ENCODE measurements at regions not wholly inside any gene's neighbourhood (a gene's known extent, or its start where the extent isn't known, plus 50 kb on each side); places are given as distances from the start of the nearest gene placed in this dataset.
"Not testable (repeated sequence)": the region's sequence is repeated elsewhere in the genome, so short reads cannot be mapped to it uniquely, and the experiment has no call there.

GRCh38 chr1:242670019-242670418 is 145.5 kb upstream of the PLD5 start:
- no peak for TF ChIP-seq CTCF (IDR thresholded peaks at IDR 0.05)
- ATAC-seq (ENCODE audit: low FRiP score): no peak
- no peak for DNase-seq (ENCODE audit: low spot score)

GRCh38 chr1:242662886-242663285 is 138.4 kb upstream of the PLD5 start:
- DNase-seq (ENCODE audit: low spot score) (no peak), ATAC-seq (ENCODE audit: low FRiP score) (no peak)
- TF ChIP-seq CTCF (IDR thresholded peaks at IDR 0.05): no peak

GRCh38 chr1:242653772-242654171 is 129.3 kb upstream of the PLD5 start:
- DNase-seq (ENCODE audit: low spot score): not testable (repeated sequence)

GRCh38 chr1:242651817-242652216 is 127.3 kb upstream of the PLD5 start:
- no peak for TF ChIP-seq CTCF (IDR thresholded peaks at IDR 0.05)
- DNase-seq (ENCODE audit: low spot score) (no peak), ATAC-seq (ENCODE audit: low FRiP score) (no peak)

More at GRCh38 chr1:242653772-242654171, 129.3 kb upstream of the PLD5 start:
- not testable (repeated sequence) for ATAC-seq (ENCODE audit: low FRiP score)

- ATAC-seq (ENCODE audit: low FRiP score) (no peak), DNase-seq (ENCODE audit: low spot score) (no peak)
- TF ChIP-seq CTCF (IDR thresholded peaks at IDR 0.05): no peak
These were observed 117.0 kb upstream of the PLD5 start for GRCh38 chr1:242641461-242641860.

- TF ChIP-seq CTCF (IDR thresholded peaks at IDR 0.05): no peak
- no peak for ATAC-seq (ENCODE audit: low FRiP score)
- DNase-seq (ENCODE audit: low spot score): no peak
These were observed 114.6 kb upstream of the PLD5 start for GRCh38 chr1:242639104-242639503.

GRCh38 chr1:242634732-242635131 is 110.2 kb upstream of the PLD5 start:
- DNase-seq (ENCODE audit: low spot score): no peak
- TF ChIP-seq CTCF (IDR thresholded peaks at IDR 0.05): no peak
- ATAC-seq (ENCODE audit: low FRiP score): no peak

- TF ChIP-seq CTCF (IDR thresholded peaks at IDR 0.05): no peak
- ATAC-seq (ENCODE audit: low FRiP score): no peak
These were observed 104.9 kb upstream of the PLD5 start for GRCh38 chr1:242629396-242629795.

More at GRCh38 chr1:242629396-242629795, 104.9 kb upstream of the PLD5 start:
- DNase-seq (ENCODE audit: low spot score): no peak

Measured in omental fat pad (tissue), 3 donors.